ENCODE measurements at regions not wholly inside any gene's neighbourhood (a gene's known extent, or its start where the extent isn't known, plus 50 kb on each side); places are given as distances from the start of the nearest gene placed in this dataset.
A peak's percentile ranks its signal among the peaks of the same experiment; 100 is the strongest.

- H3K27me3 Mint-ChIP-seq (ENCODE audit: low read depth in 3 of 3) = peaks cover 17 to 33% (median 19%) of the 10 kb centered on the region in 3 donors
- H3K79me2 ChIP-seq (ENCODE audit: insufficient read depth, low read length) = no peaks in the 10 kb centered on the region
- no peaks in the 10 kb centered on the region for H3K4me1 ChIP-seq (ENCODE audit: control insufficient read depth in 1 of 2, insufficient read depth in 2 of 2, low read length in 2 of 2)
- H3K4me1 Mint-ChIP-seq = peaks cover 4% of the 10 kb centered on the region
- no peaks in the 10 kb centered on the region for H3K36me3 Mint-ChIP-seq
- TF ChIP-seq CTCF (IDR thresholded peaks at IDR 0.05) = no peak
- H4K20me1 ChIP-seq (ENCODE audit: insufficient read depth, low read length) = no peaks in the 10 kb centered on the region
- no peak overlapping the region for H3K27ac ChIP-seq (ENCODE audit: low read depth in 1 of 2, low read length in 2 of 2)
- H3K36me3 ChIP-seq (replicated peaks in 1 of 2; ENCODE audit: control insufficient read depth in 1 of 2, insufficient read depth in 2 of 2, low read length in 2 of 2) = no peaks in the 10 kb centered on the region
- H3K4me2 ChIP-seq (replicated peaks; ENCODE audit: extremely low read depth, low read length, poor library complexity, severe bottlenecking) = no peak overlapping the region
- H3K27ac Mint-ChIP-seq = no peak overlapping the region
- no peak overlapping the region for H3K4me3 Mint-ChIP-seq
- H3K4me3 ChIP-seq (replicated peaks in 1 of 3; ENCODE audit: low read depth in 2 of 3, low read length in 3 of 3) = no peak overlapping the region
- intact Hi-C loops (cut with micrococcal nuclease) = no loop called here
- H3K9ac ChIP-seq (ENCODE audit: insufficient read depth, low read length, poor library complexity, severe bottlenecking) = no peak overlapping the region
- H3K9me3 ChIP-seq (replicated peaks in 1 of 2; ENCODE audit: control insufficient read depth in 1 of 2, insufficient read depth in 1 of 2, low read length in 2 of 2) = peaks cover 18 to 19% of the 10 kb centered on the region in 2 donors
- H3K9me3 Mint-ChIP-seq = peaks cover 11 to 42% (median 21%) of the 10 kb centered on the region in 7 donors
- peaks cover 0 to 9% of the 10 kb centered on the region in 2 donors for H3K27me3 ChIP-seq (ENCODE audit: control insufficient read depth in 2 of 2, insufficient read depth in 2 of 2, low read length in 2 of 2)
- 100% methylated on average over 6 of the region's 6 CpGs for WGBS (ENCODE audit: insufficient coverage)
- no peak overlapping the region for H2AFZ ChIP-seq (ENCODE audit: insufficient read depth, low read depth, low read length, poor library complexity, severe bottlenecking)
- DNase-seq = no peak
Observed at GRCh38 chr18:78620326-78620725, 359.3 kb upstream of the SALL3 start.

GRCh38 chr18:78621141-78621755 is 358.4 kb upstream of the SALL3 start:
- no peaks in the 10 kb centered on the region for H3K79me2 ChIP-seq (ENCODE audit: insufficient read depth, low read length)
- H3K9ac ChIP-seq (ENCODE audit: insufficient read depth, low read length, poor library complexity, severe bottlenecking) = no peak overlapping the region
- peaks cover 15 to 19% of the 10 kb centered on the region in 2 donors for H3K9me3 ChIP-seq (replicated peaks in 1 of 2; ENCODE audit: control insufficient read depth in 1 of 2, insufficient read depth in 1 of 2, low read length in 2 of 2)
- intact Hi-C loops (cut with micrococcal nuclease) = no loop called here
- H3K27ac ChIP-seq (ENCODE audit: low read depth in 1 of 2, low read length in 2 of 2) = no peak overlapping the region
- Mint-ChIP-seq H3K27ac (no peak overlapping the region), H3K27me3 (ENCODE audit: low read depth in 3 of 3) (peaks cover 20 to 33% (median 22%) of the 10 kb centered on the region in 3 donors), H3K9me3 (peaks cover 11 to 35% (median 19%) of the 10 kb centered on the region in 7 donors), H3K4me3 (no peak overlapping the region), H3K4me1 (peaks cover 10% of the 10 kb centered on the region), H3K36me3 (no peaks in the 10 kb centered on the region)
- WGBS (ENCODE audit: insufficient coverage) = 91% methylated on average over 4 of the region's 9 CpGs
- peak in 1 of 3 donors; percentile 22 for DNase-seq
- no peak overlapping the region for H2AFZ ChIP-seq (ENCODE audit: insufficient read depth, low read depth, low read length, poor library complexity, severe bottlenecking)
- H3K4me1 ChIP-seq (ENCODE audit: control insufficient read depth in 1 of 2, insufficient read depth in 2 of 2, low read length in 2 of 2) = peaks cover 4 to 6% of the 10 kb centered on the region in 2 donors
- peaks cover 0 to 9% of the 10 kb centered on the region in 2 donors for H3K27me3 ChIP-seq (ENCODE audit: control insufficient read depth in 2 of 2, insufficient read depth in 2 of 2, low read length in 2 of 2)
- H4K20me1 ChIP-seq (ENCODE audit: insufficient read depth, low read length) = no peaks in the 10 kb centered on the region
- no peak for TF ChIP-seq CTCF (IDR thresholded peaks at IDR 0.05)
- no peaks in the 10 kb centered on the region for H3K36me3 ChIP-seq (replicated peaks in 1 of 2; ENCODE audit: control insufficient read depth in 1 of 2, insufficient read depth in 2 of 2, low read length in 2 of 2)
- no peak overlapping the region for H3K4me3 ChIP-seq (replicated peaks in 1 of 3; ENCODE audit: low read depth in 2 of 3, low read length in 3 of 3)
- no peak overlapping the region for H3K4me2 ChIP-seq (replicated peaks; ENCODE audit: extremely low read depth, low read length, poor library complexity, severe bottlenecking)
